ENCODE measurements at regions not wholly inside any gene's neighbourhood (a gene's known extent, or its start where the extent isn't known, plus 50 kb on each side); places are given as distances from the start of the nearest gene placed in this dataset.
A peak's percentile ranks its signal among the peaks of the same experiment; 100 is the strongest.
"Not testable (repeated sequence)": the region's sequence is repeated elsewhere in the genome, so short reads cannot be mapped to it uniquely, and the experiment has no call there.

DNA sequence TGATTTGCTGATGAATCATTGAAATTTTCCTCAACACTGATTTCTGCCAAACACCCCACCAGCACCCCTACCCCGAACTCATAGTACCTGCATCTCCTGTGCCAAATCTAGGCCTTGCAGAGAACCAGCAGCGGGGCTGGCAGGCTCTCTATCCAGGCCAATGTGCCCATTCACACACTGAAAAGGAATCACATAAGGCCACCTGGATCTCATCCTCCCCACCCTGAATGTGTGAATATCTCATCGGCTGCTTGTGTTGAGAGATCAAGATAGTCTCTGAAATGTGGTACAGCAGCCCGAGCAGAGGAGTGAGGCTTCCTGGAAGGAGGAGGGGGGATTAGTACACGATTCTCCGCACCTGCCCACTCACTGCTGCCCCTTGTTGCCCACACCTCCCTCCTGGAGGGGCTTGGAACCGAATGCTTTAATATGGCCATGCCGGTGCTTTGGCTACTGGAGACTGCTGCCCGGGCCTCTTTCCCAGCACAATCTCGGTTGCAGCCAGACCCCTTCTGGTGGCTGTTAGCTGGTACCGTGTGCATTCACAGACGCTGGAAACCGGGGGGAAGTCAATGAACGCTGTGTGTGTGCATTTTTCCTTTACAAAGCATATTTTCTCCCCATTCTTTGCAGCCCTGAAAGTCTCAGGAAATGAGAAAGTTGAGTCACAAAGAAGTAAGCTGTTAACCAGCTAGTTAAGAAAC is 619.5 kb downstream of the MATN1 start:
- no peak for DNase-seq

DNA sequence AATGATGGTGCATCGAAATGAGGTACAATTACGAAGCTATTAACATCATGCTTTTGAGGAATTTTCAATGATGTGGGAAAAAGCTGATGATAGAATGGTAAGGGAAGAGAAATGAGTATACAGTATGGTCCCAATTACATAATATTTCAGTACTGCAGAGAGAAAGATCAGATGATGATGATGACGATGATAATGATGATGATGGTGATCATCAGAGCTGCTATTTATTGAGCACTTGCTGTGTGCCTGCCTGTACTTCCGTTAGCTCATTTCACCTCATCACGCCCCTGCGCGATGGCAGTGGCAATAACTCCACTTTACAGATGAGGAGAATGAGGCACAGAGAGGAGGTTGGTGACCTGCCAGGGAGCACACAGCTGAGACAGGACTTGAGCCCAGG is 620.8 kb downstream of the MATN1 start:
- DNase-seq: no peak

DNA sequence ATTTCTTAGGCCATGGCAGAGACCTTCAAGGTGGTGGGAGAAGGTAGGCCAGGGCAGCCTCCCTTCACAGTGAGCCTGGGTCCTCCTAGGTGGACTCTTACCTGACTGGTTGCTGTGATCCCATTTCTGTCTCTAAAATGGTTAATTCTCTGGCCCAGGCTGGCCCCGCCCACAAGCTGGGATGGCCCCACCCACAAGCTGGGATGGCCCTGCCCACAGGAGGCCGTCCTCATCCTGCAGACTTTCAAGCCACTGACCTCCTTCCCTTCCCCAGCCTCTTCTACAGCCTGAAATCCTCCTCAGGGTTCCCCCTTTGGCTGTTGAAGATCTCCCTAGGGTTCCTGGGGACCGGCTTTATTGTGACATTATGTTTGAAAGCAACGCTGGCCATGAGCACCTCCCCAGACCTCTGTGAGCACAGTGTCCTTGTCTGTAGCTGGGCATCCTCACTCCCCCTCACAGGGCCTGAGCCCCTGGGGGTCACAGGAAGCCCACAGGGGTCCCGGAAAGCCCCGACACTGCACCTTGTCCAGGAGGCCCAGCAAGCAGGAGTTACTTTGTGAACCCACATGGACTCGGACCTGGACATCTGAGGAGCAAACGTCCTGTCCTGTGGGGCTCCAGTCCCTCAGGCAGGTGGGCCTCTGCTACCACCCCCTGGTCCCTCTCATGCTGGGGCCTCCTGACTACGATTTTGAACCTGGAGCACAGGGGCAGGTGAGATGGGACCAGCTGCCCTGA is 621.7 kb downstream of the MATN1 start:
- DNase-seq: no peak

DNA sequence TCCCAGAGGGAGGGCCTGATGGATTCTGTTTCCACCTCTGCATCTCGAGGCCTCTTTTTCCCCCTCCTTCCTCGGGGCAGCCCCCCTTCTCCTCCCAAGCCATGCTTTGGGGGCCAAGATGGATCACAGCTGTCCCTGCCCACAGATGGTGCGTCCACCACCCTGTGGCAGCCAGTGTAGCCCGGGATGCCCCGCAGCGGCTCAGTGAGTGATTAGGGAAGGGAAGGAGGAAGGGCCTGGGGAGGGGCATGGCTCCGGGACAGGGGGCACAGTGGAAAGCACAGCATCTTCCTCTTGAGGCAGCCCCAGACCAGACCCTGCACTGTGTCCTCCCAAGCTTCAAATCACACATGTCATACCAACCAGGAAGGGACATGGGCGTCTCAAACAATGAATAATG is 622.4 kb downstream of the MATN1 start:
- no peak for DNase-seq

DNA sequence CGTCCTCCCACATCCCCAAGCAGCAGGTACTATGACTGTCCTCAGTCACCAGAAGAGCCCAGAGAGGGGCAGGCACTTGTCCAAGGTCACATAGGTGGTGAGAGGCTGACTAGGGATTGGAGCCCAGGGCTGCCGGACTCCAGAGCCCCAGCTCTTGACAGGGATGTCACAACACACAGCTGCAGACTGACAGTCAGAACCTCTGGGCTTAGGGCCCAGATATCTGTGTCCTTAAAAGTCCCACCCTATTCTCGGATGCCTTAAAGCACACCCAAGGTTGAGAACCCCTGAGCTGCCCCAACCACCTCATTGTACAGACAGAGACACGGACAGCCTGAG is 622.9 kb downstream of the MATN1 start:
- no peak for DNase-seq

DNA sequence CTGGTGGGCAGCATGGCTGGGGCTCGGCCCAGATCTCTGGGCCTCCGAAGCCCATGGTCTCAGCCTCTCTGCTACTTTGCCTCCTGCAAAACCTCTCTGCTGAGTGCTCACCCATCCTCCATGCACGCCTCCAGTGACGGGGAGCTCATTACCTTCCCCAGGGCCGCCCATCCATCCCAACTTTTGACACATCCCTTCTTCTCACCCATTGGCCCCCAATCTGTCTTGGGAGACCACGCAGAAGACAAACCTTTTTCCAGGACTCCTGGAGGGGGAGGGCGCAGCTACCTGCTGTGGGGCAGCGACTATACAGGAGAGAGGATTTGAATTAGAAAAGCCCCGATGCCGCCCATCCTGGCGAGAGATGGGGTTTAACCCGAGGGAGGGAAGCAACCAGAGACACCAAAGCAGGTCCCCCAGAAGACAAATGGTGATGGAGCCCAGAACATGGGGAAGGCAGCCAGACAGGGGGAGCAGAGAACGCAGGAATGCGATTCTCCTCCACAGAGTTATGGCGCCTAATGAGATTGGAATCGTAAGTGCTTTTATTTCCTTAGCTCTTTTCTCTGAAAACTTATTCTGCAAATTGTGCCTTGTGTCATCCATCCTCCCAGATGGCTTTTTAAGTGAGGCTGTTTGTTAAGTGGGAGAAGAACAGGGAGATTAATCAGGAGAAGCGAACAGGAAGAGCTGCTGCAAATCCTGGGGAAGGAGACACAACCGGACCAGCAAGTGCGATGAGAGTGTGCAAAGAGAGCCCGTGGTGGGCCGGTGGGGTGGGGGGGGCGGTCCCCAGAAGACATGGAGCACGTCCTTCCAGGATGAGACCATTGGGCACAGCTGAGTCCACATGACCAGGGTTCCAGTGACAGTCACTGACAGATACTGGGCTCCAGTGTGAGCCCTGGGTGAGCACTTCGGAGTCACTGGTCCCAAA is 623.5 kb downstream of the MATN1 start:
- no peak for DNase-seq

DNA sequence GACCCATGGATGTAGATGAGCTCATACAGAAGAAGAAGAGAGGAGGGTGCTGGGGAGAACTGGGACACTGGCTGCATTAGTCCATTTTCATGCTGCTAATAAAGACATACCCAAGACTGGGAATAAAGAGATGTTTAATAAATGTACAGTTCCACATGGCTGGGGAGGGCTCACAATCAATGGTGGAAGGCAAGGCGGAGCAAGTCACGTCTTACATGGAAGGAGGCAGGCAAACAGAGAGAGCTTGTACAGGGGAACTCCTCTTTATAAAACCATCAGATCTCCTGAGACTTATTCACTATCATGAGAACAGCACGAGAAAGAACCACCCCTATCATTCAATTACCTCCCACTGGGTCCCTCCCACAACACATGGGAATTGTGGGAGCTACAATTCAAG is 625.5 kb downstream of the MATN1 start:
- not testable (repeated sequence) for DNase-seq

DNA sequence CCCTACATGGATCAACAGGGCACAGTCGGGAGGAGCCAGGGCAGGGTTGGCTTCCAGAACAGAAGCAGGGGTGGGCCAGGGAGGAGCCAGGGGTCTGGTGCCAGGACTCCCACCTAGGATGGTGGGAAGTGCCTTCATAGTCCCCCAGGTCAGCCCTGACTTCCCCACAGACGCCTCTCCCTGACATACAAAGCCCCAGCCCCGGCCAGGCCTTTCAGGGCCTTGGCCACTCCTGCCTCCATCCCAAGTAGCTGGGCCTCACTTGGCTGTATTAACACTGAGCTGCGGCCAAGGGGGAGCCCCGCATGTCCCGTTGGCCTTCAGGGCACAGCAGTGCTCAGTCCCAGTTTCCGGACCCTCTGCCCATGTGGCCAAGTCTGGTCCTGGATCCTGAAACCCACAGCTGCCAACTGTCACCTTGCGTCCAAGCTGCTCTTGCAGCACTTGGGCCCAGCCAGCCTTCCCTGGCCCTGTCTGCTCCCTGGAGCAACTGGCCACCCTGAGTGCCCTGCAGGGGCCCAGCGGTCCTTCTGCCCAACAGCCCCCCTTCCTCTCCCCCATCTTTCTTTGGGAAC is 627.8 kb downstream of the MATN1 start:
- DNase-seq: no peak

DNA sequence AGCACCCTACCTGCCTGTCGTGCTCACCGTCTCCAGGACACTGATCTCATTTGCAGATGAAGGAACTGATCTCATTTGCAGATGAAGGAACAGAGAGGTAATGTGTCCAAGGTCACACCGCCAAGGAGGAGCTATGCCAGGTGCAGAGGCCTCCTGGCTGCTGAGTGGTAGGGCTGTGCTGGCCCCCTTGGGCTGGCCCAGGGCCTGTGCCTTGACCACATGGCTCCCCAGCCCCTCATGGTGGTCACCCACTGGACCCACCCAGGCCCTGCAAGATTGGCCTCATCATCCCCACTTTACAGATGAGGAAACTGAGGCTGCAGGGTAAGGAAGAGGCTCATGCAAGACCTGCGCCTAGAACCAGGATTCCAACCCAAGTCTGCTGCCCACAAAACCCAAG is 628.3 kb downstream of the MATN1 start:
- DNase-seq: no peak

DNA sequence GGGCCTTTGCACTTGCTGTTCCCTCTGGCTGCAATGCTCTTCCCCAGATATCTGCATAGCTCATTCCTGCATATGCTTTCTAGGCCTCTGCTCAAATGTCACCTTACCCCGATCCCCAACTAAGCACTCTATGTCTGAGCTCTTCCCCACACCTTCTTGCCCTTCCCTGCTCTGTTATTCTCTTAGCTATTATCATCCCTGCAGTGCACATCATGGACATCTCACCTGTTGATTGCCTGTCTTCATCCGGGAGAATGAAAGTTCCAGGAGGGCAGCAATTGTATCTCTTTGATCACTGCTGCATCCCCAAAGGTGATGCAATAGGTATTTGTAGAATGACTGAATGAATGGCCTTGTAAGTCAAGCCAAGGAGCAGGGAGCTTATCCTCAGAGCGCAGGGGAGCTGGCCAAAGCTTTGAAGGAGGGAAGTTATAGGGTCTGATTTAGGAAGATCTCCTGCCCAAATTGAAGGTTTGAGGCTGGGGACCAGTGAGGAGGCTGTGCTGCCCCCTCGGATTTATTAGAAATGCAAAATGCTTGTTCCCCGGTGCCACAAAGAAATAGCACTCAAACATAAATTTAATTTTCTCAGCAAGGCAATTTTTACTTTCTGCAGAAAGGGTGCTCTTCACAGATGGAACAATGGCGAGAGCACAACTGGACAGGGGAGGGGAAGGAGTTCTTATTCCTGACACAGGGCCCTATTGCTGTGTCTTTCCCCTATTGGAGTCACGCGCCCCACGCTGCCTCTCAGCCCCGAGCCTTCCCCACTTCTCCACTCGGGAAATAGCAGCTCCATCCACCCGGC is 631.1 kb downstream of the MATN1 start:
- no peak for DNase-seq

DNA sequence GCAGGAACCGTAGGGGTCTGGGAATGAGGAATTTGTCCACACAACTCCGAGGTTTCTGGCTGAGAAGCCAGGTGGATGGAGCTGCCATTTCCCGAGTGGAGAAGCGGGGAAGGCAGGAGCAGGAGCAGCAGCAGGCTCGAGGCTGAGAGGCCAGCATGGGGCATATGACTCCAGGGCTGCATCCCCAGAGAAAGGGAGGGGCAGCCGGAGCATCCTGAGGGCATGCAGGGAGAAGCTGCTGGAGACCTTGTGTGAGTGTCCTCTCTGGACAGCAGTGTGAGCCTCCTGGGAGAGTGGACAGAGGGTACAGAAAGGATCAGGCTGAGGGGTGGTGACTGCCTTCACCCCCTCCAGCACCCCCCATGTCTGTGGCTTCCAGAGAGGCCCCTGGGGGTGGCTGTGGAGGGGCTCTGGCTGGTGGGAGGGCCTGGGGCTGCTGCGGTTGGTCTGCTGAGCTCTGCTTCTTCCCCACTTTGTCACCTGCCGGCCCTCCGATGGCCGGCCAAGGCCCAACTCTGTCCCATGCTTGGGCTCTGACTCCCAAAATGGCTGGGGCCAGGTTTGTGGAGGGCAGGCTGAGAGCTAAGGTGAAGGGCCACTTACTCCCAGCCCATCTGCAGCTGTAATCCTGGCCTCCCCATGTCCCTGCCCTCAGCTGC is 633.1 kb downstream of the MATN1 start:
- no peak for DNase-seq

DNA sequence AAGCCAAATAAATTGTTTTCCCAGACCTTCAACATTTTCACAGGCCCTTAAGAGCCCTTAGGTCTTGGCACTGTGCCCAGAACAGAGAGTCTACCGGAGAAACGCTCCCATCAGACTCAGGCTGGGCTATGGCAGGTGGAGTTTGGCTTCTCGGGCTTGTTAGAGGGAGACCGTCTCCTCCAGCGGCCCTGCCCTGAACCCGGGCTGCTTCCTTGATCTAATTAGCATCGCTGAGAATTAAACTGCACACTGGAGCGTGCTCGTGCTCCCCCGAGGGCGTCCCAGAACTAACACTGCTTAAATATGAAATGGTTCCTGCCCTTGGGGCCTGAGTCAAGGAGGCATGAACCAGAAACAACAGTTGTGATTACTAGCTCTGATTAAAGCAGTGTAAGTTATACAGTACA is 634.4 kb downstream of the MATN1 start:
- no peak for DNase-seq

DNA sequence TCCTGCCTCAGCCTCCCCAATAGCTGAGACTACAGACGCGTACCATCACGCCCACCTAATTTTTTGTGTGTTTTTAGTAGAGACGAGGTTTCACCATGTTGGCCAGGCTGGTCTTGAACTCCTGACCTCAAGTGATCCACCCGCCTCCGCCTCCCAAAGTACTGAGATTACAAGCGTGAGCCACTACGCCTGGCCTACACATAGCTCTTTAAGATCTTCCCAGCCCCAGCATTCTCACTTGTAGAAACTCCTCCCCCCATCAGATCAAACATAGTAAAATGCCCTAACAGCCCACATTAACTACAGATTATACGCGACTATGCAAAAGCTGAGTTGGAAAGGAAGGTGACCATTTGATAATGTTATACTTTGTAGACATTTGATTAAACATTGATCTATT is 634.8 kb downstream of the MATN1 start:
- no peak for DNase-seq

DNA sequence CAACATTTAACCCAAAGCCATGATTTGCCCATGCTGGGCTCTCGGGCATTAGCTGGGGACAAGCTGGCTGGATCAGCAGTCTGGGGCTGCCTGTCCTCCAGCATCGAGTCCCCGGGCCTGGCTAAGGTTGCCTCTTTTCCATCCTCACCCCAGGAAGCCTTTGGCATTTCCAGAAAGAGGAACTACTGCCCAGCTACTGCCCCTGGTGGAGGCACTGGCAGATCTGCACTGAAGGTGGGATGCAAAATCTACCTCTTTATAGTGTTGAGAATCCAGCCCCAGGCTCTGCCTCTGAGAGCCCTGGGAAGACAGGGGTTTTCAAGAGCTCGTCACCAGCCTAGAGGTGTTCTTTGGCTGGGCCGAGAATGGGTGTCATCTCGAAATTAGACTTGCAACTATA is 635.9 kb downstream of the MATN1 start:
- DNase-seq: no peak

DNA sequence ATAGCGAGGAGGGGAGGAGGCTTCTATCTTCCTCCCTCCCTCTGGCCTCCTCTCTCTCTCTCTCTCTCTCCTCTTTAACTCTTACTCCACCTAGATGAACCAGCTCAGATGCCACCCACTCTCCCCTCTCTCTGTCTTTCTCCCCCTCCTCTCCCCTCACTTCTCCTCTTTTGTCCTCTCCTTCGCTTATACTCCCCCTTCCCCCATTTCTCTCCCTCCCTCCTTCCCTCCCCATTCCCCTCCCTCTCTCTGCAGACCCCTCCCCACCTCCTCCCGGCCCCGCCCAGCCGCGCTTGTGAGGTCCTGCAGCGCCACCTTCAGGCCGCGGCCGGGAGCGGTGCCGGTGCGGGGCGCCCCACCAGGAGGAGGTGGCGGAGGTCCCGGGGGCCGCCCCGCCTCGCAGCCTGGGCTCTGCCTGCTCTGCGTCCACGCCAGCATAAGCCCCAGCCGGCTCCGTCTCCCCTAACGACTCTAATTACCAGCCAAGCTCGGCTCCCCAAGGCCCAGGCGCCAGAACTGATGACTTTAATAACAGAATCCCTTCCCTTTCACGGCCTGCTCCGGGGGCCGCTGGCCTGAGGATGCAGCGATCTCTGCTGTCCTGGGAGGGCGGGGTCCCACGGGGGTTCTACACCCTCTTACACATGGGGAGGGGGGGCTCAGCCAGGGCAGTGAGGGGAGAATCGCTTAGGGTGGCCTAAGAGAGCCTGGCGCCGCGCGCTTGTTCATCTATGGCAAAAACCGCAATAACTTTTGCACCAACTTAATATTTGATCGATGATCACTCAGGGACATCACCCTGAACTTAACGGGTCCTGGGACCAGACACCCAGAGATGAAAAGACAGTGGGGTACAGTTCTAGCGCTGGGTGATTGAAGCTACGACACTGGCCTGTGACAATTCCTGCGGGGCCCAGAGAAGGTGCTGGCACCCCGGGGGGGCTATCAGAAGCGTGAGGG is 637.3 kb downstream of the MATN1 start:
- peak; percentile 52 for DNase-seq

DNA sequence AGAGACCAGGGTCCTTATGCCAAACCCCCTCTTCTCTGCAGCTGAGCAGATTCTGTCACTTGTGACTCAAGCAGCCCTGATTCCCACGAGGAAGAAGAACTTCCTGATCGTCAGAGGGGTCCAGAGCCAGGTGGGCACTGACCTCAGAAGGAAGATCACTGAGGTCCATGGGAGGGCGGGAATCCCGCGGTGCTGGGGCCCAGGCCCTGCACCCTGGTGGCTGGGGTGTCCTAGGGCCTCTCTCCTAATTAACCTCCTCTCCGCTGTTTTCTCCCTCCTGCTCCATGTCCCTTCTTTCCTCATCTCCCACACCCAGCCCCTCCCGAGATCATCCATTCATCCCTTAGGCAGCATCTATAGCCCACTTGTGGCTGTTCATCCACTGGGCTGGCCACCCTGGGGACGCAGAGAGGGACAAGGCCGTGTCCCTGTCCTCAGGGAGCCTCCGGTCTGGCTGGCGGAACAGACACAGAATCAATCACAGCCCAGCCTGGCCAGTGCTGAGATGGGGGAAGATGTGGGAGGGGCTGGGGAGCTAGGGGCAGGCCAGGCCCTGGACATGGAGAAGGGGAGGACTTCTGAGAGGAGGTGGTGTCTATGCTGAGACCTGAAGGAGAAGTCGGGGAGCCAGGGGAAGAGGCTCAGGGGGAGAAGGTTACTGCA is 638.3 kb downstream of the MATN1 start:
- DNase-seq: no peak

DNA sequence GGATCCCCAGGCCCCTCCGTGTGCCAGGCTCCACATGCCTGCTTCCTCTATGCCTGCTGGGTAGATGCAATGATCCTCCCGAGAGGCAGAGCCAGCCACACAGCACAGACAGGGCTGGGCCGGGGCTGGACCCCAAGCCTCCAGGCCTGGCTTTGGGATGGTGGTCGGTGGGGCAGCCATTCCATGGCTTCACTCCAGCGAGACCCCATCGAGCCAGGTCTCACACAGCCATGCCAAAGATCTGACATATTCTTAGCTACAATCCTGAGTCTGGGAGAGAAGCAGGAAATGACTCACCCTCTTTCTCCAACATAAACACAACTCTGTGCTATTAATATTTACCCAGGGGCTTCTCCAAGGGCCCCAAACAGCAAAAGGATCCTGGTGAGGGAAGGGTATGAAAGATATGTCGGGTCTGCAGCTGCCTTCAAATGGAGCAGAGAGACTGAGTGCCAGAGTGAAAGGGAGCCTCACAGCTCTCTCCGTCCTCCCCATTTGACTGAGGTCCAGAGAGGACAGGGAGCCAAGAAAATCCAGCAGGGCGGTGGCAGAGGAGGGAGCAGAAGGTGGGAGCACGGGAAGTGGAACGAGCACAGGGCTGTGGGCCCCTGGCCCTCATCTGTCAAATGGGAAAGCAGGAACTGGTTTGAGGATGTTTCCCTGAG is 639.5 kb downstream of the MATN1 start:
- DNase-seq: no peak

DNA sequence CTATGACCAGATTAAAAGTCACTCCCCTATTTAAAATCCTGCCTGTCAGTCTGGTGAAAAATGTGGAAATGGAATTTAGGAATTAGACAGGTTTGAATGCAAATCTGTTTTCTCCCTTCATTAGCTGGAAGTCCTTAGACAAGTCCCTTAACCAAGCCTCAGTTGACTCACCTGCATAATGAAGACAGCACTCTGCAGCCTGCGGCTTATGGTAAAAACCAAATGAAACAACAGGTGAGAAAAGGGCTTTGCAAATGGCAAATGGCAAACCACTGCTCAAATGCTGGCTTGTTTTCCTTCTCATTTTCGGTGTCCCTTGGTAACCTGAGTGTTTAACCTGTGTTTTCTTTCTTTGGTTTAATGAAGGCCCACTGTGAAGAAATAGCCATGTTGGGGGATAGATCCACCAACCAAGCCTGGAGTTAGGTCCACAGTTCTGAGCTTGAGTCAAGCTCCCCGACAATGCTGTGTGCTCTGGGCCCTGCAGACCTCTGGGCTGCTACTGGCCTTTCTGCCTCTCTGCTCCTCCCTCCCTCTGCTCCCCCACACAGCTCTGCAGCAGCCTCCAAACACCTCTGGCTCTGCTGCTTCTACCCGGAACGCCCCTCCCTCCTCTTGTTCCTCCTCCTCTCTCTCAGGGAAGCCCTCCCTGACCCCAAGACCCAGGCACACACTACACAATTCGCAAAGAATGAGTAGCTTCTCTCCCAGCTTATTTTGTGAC is 641.8 kb downstream of the MATN1 start:
- no peak for DNase-seq

DNA sequence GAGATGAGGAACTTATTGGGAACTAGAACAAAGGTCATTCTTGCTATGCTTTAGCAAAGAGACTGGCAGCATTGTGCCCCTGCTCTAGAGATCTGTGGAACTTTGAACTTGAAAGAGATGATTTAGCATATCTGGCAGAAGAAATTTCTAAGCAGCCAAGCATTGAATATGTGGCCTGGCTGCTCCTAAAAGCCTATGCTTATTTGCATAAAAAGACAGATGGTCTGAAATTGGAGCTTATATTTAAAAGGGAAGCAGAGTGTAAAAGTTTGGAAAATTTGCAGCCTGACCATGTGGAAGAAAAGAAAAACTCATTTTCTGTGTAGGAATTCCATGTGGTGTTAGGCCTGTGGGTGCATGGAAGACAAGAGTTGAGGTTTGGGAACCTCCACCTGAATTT is 647.5 kb downstream of the MATN1 start:
- not testable (repeated sequence) for DNase-seq

All from hindlimb muscle (tissue), 1 donor.